HAP-1 (cell line): ENCODE measurements at regions not wholly inside any gene's neighbourhood (a gene's known extent, or its start where the extent isn't known, plus 50 kb on each side); places are given as distances from the start of the nearest gene placed in this dataset.

Experiments
- DNase-seq, 2 experiments: peaks; one replicate each; pipeline ENCODE4 v3.0.0-alpha.2; 2016 to 2020; ENCODE audit warnings: low spot score in 2 of 2
- H3K27me3 ChIP-seq: fragments of 250-450 bp; sonication (Bioruptor Pico); 2 replicates; pipeline ENCODE4 v1.5.1; 2020; ENCODE audit warnings: low read depth, mild to moderate bottlenecking, moderate library complexity
- H3K36me3 ChIP-seq: fragments of 250-450 bp; sonication (Bioruptor Pico); replicated peaks from 2 replicates; pipeline ENCODE4 v1.5.1; 2020; ENCODE audit warnings: mild to moderate bottlenecking
- H3K4me1 ChIP-seq: fragments of 250-450 bp; sonication (Bioruptor Pico); 2 replicates; pipeline ENCODE4 v1.5.1; 2020; ENCODE audit warnings: mild to moderate bottlenecking
- H3K4me3 ChIP-seq: fragments of 250-450 bp; sonication (Bioruptor Pico); 2 replicates; pipeline ENCODE4 v1.5.1; 2020; ENCODE audit warnings: mild to moderate bottlenecking, moderate library complexity
- H3K9me3 ChIP-seq: fragments of 250-450 bp; sonication (Bioruptor Pico); 2 replicates; pipeline ENCODE4 v1.5.1; 2020; ENCODE audit warnings: mild to moderate bottlenecking, moderate library complexity
- in situ Hi-C: fragments of 300-500 bp; cut with MboI; formaldehyde crosslinking; loops from 3 replicates; pipeline ENCODE4 v1.14.3; 2020; ENCODE audit warnings: low sequenced_read_pairs, inconsistent platforms, mixed read lengths

DNA sequence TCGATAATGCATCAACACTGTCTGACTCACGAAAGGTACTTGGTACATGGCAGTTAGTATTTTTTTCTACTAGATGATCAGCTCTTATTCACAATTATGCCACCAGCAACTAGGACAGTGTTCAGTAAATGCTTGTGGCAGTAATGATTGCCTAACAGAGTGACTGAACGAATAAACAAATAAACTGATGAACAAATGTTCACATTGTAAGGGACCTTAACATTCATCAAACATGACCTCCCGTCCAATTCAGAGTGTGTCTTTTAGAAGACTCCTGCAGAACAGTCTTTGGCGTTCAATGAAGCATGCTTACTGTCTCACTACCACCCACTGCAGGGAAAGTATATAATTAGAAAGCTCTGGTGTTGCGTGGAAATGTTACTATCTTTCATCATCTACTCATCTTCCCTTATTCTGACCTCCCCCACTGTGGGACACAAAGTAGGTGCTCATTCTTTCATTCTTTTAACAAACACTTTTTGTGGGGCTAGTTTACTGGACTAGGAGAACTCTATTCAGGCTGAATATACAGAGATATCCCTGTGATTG, 319.3 kb downstream of the RAB28 start:
- in situ Hi-C loops = no loop called here

DNA sequence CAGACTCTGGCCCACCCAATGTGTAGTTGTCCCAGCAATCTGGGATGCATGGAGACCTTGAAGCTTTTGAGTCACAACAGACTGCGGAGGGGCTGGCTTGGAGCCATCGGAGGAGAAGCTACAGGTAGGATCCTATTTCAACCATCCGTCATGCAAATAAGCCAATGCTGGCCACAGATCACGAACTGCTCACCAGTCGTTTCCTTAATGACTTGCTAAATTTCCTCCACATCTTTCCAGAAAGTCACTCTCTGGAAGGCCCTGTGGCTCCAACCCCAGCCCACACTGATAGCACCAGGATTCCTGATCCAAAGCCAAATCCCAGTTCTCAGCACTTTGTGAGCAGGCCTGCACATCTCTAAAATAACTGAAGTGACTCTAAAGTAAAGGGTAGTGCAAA, 321.3 kb downstream of the RAB28 start:
- H3K27me3 ChIP-seq = no peaks in the 10 kb centered on the region
- no peak for DNase-seq

More for the DNA sequence above, 319.3 kb downstream of the RAB28 start:
- Histone ChIP-seq H3K9me3 (no peaks in the 10 kb centered on the region), H3K4me1 (no peaks in the 10 kb centered on the region), H3K4me3 (no peak overlapping the region), H3K27me3 (no peaks in the 10 kb centered on the region), H3K36me3 (no peaks in the 10 kb centered on the region)
- DNase-seq = no peak

DNA sequence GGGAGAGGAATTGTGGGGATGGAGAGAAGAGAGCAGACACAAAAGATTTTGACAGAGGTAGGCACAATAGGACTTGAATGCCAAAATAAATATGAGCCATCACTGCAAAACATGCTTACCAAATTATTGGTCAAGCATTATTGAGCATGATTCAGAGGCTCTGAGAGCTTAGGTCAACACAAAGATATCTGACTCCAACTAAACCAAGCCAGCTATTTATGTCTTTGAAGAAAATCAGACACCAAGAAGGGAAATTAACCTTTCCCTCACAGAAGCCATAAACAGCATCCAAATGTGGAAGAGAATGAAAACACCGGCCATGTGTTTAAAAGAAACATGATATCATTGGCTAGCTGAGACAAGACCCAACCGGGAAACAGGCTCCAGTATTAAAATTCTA, 323.2 kb downstream of the RAB28 start:
- Histone ChIP-seq H3K36me3 (no peaks in the 10 kb centered on the region), H3K4me3 (no peak overlapping the region), H3K27me3 (no peaks in the 10 kb centered on the region), H3K4me1 (no peaks in the 10 kb centered on the region), H3K9me3 (no peaks in the 10 kb centered on the region)
- no peak for DNase-seq
- in situ Hi-C loops = no loop called here

More for the DNA sequence above, 321.3 kb downstream of the RAB28 start:
- no peaks in the 10 kb centered on the region for H3K9me3 ChIP-seq
- no peak overlapping the region for H3K4me3 ChIP-seq
- in situ Hi-C loops = no loop called here
- no peaks in the 10 kb centered on the region for H3K4me1 ChIP-seq
- no peaks in the 10 kb centered on the region for H3K36me3 ChIP-seq

DNA sequence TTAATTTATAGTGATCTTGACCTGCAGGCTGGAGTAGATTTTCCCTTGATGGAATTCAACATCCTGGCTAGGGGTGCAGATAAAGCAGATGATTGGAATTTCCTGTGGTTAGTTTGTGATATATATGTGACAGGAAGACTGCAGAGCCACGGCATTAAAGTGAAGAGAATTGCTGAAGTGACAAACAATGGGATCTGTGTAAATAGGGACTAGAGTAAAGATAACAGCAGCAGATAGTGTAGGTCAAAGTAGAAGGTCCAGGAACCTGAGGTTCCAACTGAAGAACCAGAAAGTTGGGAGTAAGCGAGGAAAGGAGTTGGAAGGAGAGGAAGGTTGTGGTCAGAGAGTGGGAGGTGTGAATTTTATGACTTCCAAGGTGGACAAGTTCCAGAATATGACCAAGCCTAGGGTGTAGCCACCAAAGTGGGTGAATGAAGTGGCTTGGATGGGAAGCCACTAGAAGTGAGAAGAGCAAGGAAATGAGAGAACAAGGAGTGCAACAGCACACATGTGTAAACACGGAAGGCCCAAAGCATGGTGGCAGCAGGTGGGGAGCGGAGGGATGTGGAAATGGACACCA, 325.0 kb downstream of the RAB28 start:
- Histone ChIP-seq H3K4me1 (no peaks in the 10 kb centered on the region), H3K36me3 (no peaks in the 10 kb centered on the region), H3K4me3 (no peak overlapping the region), H3K9me3 (no peaks in the 10 kb centered on the region), H3K27me3 (no peaks in the 10 kb centered on the region)
- in situ Hi-C loops = no loop called here
- DNase-seq = no peak

DNA sequence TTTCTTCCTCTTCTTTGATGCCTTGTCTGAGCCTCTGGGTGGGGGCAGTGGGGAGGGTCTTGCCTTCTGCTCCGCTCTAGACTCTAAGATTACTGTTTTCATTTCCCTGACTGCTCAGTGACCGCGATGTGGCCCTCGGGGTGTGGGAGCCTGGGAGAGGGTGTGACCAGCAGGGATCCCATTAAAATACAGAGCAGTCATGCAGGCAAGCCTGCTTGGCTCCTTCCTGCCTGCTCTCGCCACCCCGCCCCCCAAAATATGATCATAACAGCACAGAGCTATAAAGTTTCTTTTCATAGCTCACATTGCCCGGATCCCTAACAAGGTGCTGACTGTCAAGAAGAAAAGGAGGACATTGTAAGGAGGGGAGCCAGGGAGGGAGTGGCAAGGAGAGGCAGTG, 332.9 kb downstream of the RAB28 start:
- H3K9me3 ChIP-seq = no peaks in the 10 kb centered on the region
- no peaks in the 10 kb centered on the region for H3K4me1 ChIP-seq
- no peaks in the 10 kb centered on the region for H3K36me3 ChIP-seq
- DNase-seq = no peak
- H3K27me3 ChIP-seq = no peaks in the 10 kb centered on the region
- H3K4me3 ChIP-seq = no peak overlapping the region
- in situ Hi-C loops = no loop called here

DNA sequence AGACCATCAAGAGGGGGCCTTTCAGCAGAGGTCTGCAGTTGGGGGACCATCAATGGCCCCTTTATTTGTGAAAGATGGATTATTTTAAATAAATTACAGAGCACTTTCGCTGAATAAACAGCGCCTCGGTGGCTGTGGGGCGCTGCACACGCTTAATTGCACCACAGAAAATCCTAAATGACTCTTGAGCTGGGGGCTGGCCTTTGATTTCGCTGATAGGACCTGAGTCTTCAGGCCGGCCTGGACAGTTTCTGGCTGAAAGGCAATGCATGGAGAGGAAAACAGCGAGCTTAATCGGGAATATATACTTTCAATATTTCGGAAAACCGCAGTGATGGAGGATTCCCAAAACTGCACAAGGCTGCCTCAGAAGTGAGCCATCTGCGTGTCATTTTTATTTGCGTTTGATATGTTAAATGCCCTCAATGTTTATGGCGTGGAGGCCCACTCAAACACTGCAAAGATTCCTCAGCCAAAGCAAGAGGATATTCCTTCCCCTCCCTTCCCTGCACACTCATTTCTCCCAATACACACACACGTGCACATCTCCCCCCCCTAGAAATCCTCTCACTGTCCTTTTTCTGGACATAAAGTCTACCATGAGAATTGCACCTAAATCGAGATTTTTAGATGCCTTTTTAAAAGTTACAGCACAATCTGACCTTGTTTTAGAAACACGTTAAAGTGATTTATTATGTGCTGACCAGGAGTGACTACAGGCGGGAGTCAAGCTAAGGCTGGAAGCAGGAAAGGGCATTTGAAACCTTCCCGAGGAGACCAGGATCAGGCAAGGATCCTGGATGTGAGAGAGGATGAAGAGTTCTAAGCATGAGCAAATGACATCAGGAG, 340.7 kb downstream of the RAB28 start:
- no peak overlapping the region for H3K4me3 ChIP-seq
- DNase-seq = no peak
- no peaks in the 10 kb centered on the region for H3K36me3 ChIP-seq
- H3K9me3 ChIP-seq = no peaks in the 10 kb centered on the region
- in situ Hi-C loops = no loop called here
- H3K4me1 ChIP-seq = no peaks in the 10 kb centered on the region
- no peaks in the 10 kb centered on the region for H3K27me3 ChIP-seq

DNA sequence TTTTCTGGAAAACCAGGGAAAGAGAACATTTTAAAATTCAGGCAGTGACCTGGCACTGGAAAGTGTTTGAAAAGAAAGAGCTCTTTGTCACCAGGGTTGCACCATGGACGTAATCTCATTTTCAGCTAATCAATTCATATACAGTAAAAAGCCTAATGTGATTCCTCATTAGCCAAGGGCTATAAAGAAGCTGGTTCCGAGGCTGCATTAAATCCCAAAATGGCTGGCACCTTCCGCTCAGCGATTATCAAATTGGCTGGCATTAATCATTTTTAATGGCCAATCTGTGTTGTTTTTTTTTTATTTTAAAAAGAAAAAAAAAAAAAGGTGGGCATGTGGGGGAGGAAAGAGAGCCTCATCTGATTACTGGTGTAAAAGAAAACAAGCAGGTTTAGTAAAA, 341.4 kb downstream of the RAB28 start:
- Histone ChIP-seq H3K4me1 (no peaks in the 10 kb centered on the region), H3K27me3 (no peaks in the 10 kb centered on the region), H3K9me3 (no peaks in the 10 kb centered on the region), H3K36me3 (no peaks in the 10 kb centered on the region), H3K4me3 (no peak overlapping the region)
- DNase-seq = no peak
- in situ Hi-C loops = no loop called here

DNA sequence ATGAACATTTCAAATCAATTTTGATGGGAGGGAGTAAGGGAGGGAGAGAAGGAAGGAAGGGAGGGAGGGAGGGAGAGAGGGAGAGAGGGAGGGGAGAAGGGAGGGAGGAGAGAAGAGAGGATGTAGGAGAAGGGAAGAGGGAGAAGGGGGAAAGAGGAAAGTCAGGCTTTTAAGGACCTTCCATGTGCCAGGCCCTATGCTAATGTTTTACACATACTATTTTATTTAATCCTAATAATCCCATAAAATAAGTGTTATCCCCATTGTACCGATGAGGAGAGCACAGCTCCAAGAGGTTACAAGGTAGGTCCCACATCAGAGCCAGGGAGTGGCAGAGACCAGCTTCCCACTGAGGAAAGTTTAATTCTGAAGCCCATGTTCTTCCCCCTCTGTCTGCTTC, 341.9 kb downstream of the RAB28 start:
- Histone ChIP-seq H3K4me3 (no peak overlapping the region), H3K9me3 (no peaks in the 10 kb centered on the region), H3K36me3 (no peaks in the 10 kb centered on the region), H3K27me3 (no peaks in the 10 kb centered on the region), H3K4me1 (no peaks in the 10 kb centered on the region)
- in situ Hi-C loops = no loop called here
- DNase-seq = no peak

DNA sequence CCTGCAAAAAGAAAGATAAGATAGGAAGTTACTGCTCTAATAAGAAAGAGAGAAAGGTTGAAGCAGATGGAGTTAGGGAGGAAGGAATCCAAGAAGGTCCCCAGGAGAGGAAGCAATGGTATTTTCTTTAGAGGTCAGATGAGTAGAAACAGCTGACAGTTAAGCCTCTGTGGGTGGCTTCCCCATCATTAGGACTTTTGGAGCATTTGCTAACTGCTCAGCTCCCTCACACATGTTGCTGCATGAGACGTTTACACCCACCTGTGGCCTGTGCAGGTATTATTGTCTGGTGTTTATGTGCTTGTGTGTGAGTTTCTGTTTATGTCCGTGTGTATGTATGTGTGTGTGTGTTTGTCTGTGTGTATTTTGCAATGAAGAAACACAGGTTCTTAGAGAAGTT, 346.8 kb downstream of the RAB28 start:
- Histone ChIP-seq H3K4me3 (no peak overlapping the region), H3K9me3 (no peaks in the 10 kb centered on the region; the same call in 1 of the 2 replicates), H3K36me3 (no peaks in the 10 kb centered on the region), H3K27me3 (no peaks in the 10 kb centered on the region), H3K4me1 (no peaks in the 10 kb centered on the region)
- in situ Hi-C loops = no loop called here
- no peak for DNase-seq

DNA sequence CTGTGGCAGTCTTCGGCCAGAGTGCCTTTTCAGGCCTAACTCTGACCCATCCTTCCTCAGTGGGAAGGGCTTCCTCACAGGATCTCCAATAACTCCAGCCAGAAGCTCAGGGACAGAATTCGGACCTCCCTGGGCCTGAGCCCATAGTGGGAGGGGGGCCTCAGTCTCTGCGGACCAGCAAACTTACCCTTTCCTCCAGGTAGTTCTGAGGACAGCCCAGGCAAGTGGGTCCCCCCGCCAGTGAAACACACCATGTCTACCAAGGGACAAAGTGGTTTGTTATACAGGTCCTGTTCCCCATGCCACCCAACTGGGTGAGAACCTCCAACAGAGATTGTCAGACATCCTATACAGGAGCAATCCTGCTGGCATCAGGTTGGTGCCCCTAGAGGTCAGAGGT, 350.4 kb downstream of the RAB28 start:
- Histone ChIP-seq H3K9me3 (no peaks in the 10 kb centered on the region; the same call in 1 of the 2 replicates), H3K4me1 (no peaks in the 10 kb centered on the region), H3K36me3 (no peaks in the 10 kb centered on the region), H3K4me3 (no peak overlapping the region), H3K27me3 (no peaks in the 10 kb centered on the region)
- DNase-seq = no peak
- in situ Hi-C loops = no loop called here

DNA sequence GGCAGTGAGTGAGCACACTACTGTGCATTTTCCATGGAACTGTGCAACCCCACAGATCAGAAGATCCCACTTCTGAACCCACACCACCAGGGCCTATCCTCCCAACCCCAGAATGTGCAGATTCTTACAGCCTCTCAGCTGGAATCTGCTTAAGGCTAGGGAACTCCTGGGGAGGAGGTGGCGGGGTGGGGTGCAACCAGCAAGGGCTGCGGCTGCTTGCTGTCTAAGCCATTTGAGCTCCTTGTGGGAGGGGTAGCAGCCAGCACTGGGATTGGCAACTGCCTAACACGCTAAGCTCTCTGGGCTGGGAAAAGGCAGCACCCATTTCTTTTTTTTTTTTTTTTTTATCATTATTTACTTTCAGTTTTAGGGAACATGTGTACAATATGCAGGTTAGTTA, 353.3 kb downstream of the RAB28 start:
- Histone ChIP-seq H3K27me3 (no peaks in the 10 kb centered on the region), H3K9me3 (no peaks in the 10 kb centered on the region), H3K4me1 (no peaks in the 10 kb centered on the region), H3K4me3 (no peak overlapping the region), H3K36me3 (no peaks in the 10 kb centered on the region)
- in situ Hi-C loops = no loop called here
- DNase-seq = no peak

DNA sequence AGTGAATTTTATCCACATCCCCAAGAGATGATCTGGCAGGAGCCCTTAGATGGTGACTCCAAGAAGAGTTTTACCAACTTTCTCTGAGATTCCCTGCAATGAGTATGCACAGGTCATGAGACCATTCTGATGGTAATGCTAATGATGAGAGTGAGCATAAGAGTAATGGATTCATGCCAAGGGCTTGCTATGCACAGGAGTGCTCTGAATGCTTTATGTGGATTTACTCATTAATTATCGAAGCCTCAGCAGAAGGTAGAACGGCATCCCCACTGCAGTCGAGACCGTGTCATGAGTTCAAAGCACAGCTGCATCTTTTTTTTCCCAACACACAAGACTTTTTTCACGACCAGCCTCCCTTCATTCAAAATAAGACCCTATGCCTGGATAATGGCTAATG, 355.0 kb downstream of the RAB28 start:
- Histone ChIP-seq H3K4me1 (no peaks in the 10 kb centered on the region), H3K9me3 (no peaks in the 10 kb centered on the region), H3K4me3 (no peak overlapping the region), H3K36me3 (no peaks in the 10 kb centered on the region), H3K27me3 (no peaks in the 10 kb centered on the region)
- in situ Hi-C loops = no loop called here
- no peak for DNase-seq

DNA sequence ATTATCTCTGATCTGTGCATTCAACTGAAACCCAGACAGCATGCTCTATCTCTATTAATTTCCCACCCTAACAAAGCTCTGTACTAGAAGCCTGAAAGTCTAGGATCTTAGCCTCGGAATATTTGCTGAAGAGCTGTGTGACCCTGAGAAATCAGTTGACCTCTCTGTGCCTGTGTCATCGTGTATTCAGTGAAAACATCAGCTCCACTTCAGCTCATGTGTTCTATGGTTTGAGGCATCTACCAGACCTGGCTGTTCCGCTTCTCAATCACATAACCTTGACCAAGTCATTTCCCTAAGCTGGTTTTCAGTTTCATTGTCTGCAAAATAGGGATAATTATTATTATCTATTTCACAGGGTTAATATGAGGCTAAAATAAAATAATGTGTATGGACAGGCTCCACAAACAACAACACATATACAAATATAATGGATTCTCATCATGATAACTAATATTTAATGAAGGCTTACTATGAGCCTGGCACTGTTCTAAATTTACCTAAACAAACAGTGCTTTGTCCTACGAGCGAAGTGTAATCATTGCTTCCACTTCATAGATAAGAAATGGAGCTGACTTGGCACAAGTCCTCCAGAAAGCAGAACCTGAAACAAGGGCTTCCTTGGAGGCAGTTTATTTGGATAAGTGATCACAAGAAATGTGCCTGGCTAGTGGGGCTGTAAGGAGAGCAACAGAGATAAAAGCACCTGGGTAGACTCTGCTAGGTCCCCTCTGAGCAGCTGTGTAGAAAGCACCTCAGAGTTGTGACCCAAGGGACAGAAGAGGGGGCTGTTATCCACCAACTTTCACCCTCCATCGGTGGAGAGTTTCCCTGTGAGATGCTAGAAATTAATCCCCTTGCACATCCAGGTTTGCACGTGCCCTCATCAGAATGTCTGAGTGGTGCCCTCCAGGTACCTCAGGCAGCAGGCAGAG, 356.9 kb downstream of the RAB28 start:
- H3K4me3 ChIP-seq = no peak overlapping the region
- DNase-seq = no peak
- no peaks in the 10 kb centered on the region for H3K36me3 ChIP-seq
- in situ Hi-C loops = no loop called here
- no peaks in the 10 kb centered on the region for H3K27me3 ChIP-seq
- no peaks in the 10 kb centered on the region for H3K4me1 ChIP-seq
- no peaks in the 10 kb centered on the region for H3K9me3 ChIP-seq
